OCI-LY7 (cell line): ENCODE measurements at regions not wholly inside any gene's neighbourhood (a gene's known extent, or its start where the extent isn't known, plus 50 kb on each side); places are given as distances from the start of the nearest gene placed in this dataset.

Source experiments
- CTCF ChIP-seq: fragments of 200-600 bp; sonication (generic); conservative IDR thresholded peaks from 2 replicates; pipeline ENCODE4 v1.5.1; 2014; ENCODE audit warnings: mild to moderate bottlenecking, antibody characterized with exemption, low read length, moderate library complexity, mixed read lengths
- EZH2phosphoT487 ChIP-seq: fragments of 200-600 bp; sonication (generic); IDR thresholded peaks from 2 replicates; pipeline ENCODE4 v1.6.1; 2018; ENCODE audit warnings: low read depth, borderline replicate concordance, mild to moderate bottlenecking, mixed run types, antibody characterized with exemption, low read length, moderate library complexity, mixed read lengths

GRCh38 chr17:13117616-13118015 is 99.8 kb upstream of the ELAC2 start:
- TF ChIP-seq CTCF: no peak
- no peak for TF ChIP-seq EZH2phosphoT487
